H1 (cell line): ENCODE measurements at regions not wholly inside any gene's neighbourhood (a gene's known extent, or its start where the extent isn't known, plus 50 kb on each side); places are given as distances from the start of the nearest gene placed in this dataset.

Experiments
- CTCF ChIA-PET: fragments of 300-600 bp; sonication (Branson Sonifier 250); formaldehyde crosslinking; loops from one replicate; lab custom pipeline; 2021; ENCODE audit not compliant: partially characterized antibody; lab: Charles Lee
- POLR2A ChIA-PET: fragments of 300-600 bp; sonication (Branson Sonifier 250); formaldehyde crosslinking; loops from one replicate; lab custom pipeline; 2021; ENCODE audit warnings: inconsistent platforms; ENCODE audit not compliant: partially characterized antibody; lab: Charles Lee
- DNase-seq, 2 experiments: peaks; one replicate each; pipeline versions ENCODE4 v3.0.0 to v3.0.0-alpha.2; 2010 to 2022; ENCODE audit warnings: low spot score in 2 of 2, low read depth in 1 of 2, mixed read lengths in 1 of 2
- FAIRE-seq: peaks from 2 replicates; lab custom pipeline; 2011; peaks lifted over from hg19 to GRCh38; lab: Jason Lieb, UNC
- H2AFZ ChIP-seq: 2 replicates; pipeline ENCODE4 v1.8.1; 2012; ENCODE audit warnings: low read length, inconsistent platforms
- H2AK5ac ChIP-seq: 2 replicates; pipeline ENCODE4 v1.6.1; 2013; ENCODE audit warnings: low read depth, low read length
- H2BK120ac ChIP-seq: replicated peaks from 2 replicates; pipeline ENCODE3; 2013; ENCODE audit warnings: low read depth, low read length, inconsistent platforms
- H2BK12ac ChIP-seq: 2 replicates; pipeline ENCODE4 v1.6.1; 2013; ENCODE audit warnings: low read depth, low read length
- H2BK15ac ChIP-seq: 2 replicates; pipeline ENCODE4 v1.6.1; 2013; ENCODE audit warnings: low read length
- H2BK20ac ChIP-seq: 2 replicates; pipeline ENCODE4 v1.6.1; 2013; ENCODE audit warnings: low read length
- H2BK5ac ChIP-seq: 2 replicates; pipeline ENCODE4 v1.6.1; 2013; ENCODE audit warnings: low read depth, low read length
- H3K14ac ChIP-seq: 2 replicates; pipeline ENCODE4 v1.6.1; 2013; ENCODE audit warnings: inconsistent platforms; ENCODE audit not compliant: insufficient read length
- H3K18ac ChIP-seq: 2 replicates; pipeline ENCODE4 v1.6.1; 2013; ENCODE audit warnings: low read length; ENCODE audit errors: extremely low read depth
- H3K23ac ChIP-seq: 2 replicates; pipeline ENCODE4 v1.6.1; 2013; ENCODE audit warnings: inconsistent platforms; ENCODE audit not compliant: insufficient read length
- H3K23me2 ChIP-seq: 2 replicates; pipeline ENCODE4 v1.6.1; 2013; ENCODE audit warnings: low read depth, low read length
- H3K27ac ChIP-seq: 2 replicates; pipeline ENCODE4 v1.6.1; 2011; ENCODE audit warnings: low read depth, low read length, inconsistent platforms
- H3K27me3 ChIP-seq, 4 experiments: replicated peaks in 1 of 4; 1 replicate in 1 of 4; 2 replicates in 3 of 4; pipeline versions ENCODE4 v1.6.1 to v1.8.1; 2011 to 2013; ENCODE audit warnings: low read length in 3 of 4, mild to moderate bottlenecking in 3 of 4, inconsistent platforms in 2 of 4, mixed read lengths in 2 of 4, moderate library complexity in 1 of 4; ENCODE audit not compliant: control insufficient read depth in 3 of 4, insufficient read depth in 3 of 4; ENCODE audit errors: extremely low read depth in 1 of 4
- H3K36me3 ChIP-seq, 4 experiments: 2 replicates each; pipeline versions ENCODE4 v1.6.1 to v1.8.1; 2011 to 2013; ENCODE audit warnings: mild to moderate bottlenecking in 4 of 4, low read length in 3 of 4, moderate library complexity in 2 of 4, control low read depth in 1 of 4, inconsistent platforms in 1 of 4; ENCODE audit not compliant: insufficient read depth in 4 of 4, control insufficient read depth in 2 of 4
- H3K4ac ChIP-seq: replicated peaks from 2 replicates; pipeline ENCODE3; 2013; ENCODE audit warnings: low read length, low read depth, mixed read lengths, inconsistent platforms; ENCODE audit not compliant: insufficient read length
- H3K4me1 ChIP-seq, 4 experiments: replicated peaks in 1 of 4; 1 replicate in 1 of 4; 2 replicates in 3 of 4; pipeline versions ENCODE4 v1.6.1 to v1.8.1; 2011 to 2013; ENCODE audit warnings: low read length in 3 of 4, inconsistent platforms in 2 of 4, mixed read lengths in 1 of 4; ENCODE audit not compliant: insufficient read depth in 4 of 4, control insufficient read depth in 3 of 4
- H3K4me2 ChIP-seq, 2 experiments: 2 replicates each; pipeline versions ENCODE4 v1.6.1 to v1.8.1; 2011 to 2013; ENCODE audit warnings: low read depth in 2 of 2, low read length in 2 of 2, control low read depth in 1 of 2, inconsistent platforms in 1 of 2, mild to moderate bottlenecking in 1 of 2; ENCODE audit not compliant: insufficient read depth in 1 of 2
- H3K4me3 ChIP-seq, 4 experiments: fragments of 200-600, 300-600 bp in 1 of 4; sonication (generic), shearing (Covaris generic), sonication (Bioruptor Twin) in 1 of 4; 2 replicates each; pipeline versions ENCODE4 v1.5.1 to v1.8.1; 2011 to 2016; ENCODE audit warnings: low read length in 4 of 4, low read depth in 3 of 4, control low read depth in 2 of 4, inconsistent platforms in 2 of 4, mild to moderate bottlenecking in 2 of 4, mixed read lengths in 1 of 4, moderate library complexity in 1 of 4; ENCODE audit not compliant: insufficient read depth in 2 of 4; ENCODE audit errors: extremely low read depth in 1 of 4
- H3K56ac ChIP-seq: replicated peaks from 2 replicates; pipeline ENCODE3; 2013; ENCODE audit warnings: low read depth, mild to moderate bottlenecking, mixed read lengths, low read length, inconsistent platforms; ENCODE audit not compliant: insufficient read length
- H3K79me1 ChIP-seq: 2 replicates; pipeline ENCODE4 v1.6.1; 2013; ENCODE audit warnings: low read depth, low read length, control low read depth
- H3K79me2 ChIP-seq, 2 experiments: 2 replicates each; pipeline versions ENCODE4 v1.6.1 to v1.8.1; 2012 to 2013; ENCODE audit warnings: low read length in 2 of 2, mild to moderate bottlenecking in 2 of 2, inconsistent platforms in 1 of 2; ENCODE audit not compliant: insufficient read depth in 2 of 2, control insufficient read depth in 1 of 2
- H3K9ac ChIP-seq, 4 experiments: replicated peaks in 1 of 4; 1 replicate in 1 of 4; 2 replicates in 3 of 4; pipeline versions ENCODE4 v1.6.1 to v1.8.1; 2011 to 2013; ENCODE audit warnings: low read depth in 3 of 4, low read length in 3 of 4, control low read depth in 2 of 4, mild to moderate bottlenecking in 2 of 4, moderate library complexity in 2 of 4, inconsistent platforms in 1 of 4; ENCODE audit errors: extremely low read depth in 1 of 4
- H3K9me3 ChIP-seq, 2 experiments: 2 replicates each; pipeline versions ENCODE4 v1.6.1 to v1.8.1; 2012 to 2013; ENCODE audit warnings: mild to moderate bottlenecking in 2 of 2, moderate library complexity in 2 of 2, control low read depth in 1 of 2, inconsistent platforms in 1 of 2, low read depth in 1 of 2, low read length in 1 of 2, mixed read lengths in 1 of 2; ENCODE audit not compliant: insufficient read depth in 2 of 2
- H4K20me1 ChIP-seq, 2 experiments: replicated peaks in 1 of 2; 2 replicates each; pipeline versions ENCODE3 to v1.8.1; 2011 to 2013; ENCODE audit warnings: inconsistent platforms in 2 of 2, low read length in 2 of 2, mild to moderate bottlenecking in 1 of 2; ENCODE audit not compliant: insufficient read depth in 2 of 2, control insufficient read depth in 1 of 2
- H4K5ac ChIP-seq: 2 replicates; pipeline ENCODE4 v1.6.1; 2013; ENCODE audit warnings: low read length, low read depth, mixed read lengths, inconsistent platforms; ENCODE audit not compliant: insufficient read length
- H4K8ac ChIP-seq: 2 replicates; pipeline ENCODE4 v1.8.0; 2013; ENCODE audit warnings: mild to moderate bottlenecking, moderate library complexity, low read length, inconsistent platforms; ENCODE audit not compliant: insufficient read depth; ENCODE audit errors: extremely low read depth
- H4K91ac ChIP-seq: replicated peaks from 2 replicates; pipeline ENCODE3; 2013; ENCODE audit warnings: low read length, mixed read lengths, inconsistent platforms; ENCODE audit not compliant: insufficient read length
- JUND ChIP-seq: IDR thresholded peaks from 2 replicates; pipeline ENCODE4 v1.6.1; 2011; ENCODE audit warnings: mild to moderate bottlenecking, improper control_type of control experiment, low read length
- WGBS, 2 experiments: shearing (Covaris generic) in 1 of 2; methylation state at CpG; one replicate each; pipeline versions ENCODE4 v1.1.6 to v1.1.7; 2013 to 2015; ENCODE audit warnings: low lambda C conversion rate in 2 of 2, mixed read lengths in 2 of 2, inconsistent platforms in 1 of 2, low coverage in 1 of 2, missing lambda C conversion rate in 1 of 2; ENCODE audit not compliant: insufficient replicate concordance in 2 of 2, insufficient coverage in 1 of 2, insufficient read length in 1 of 2; ENCODE audit errors: extremely low coverage in 1 of 2, missing lambda C conversion rate in 1 of 2; 5-methylcytosine and 5-hydroxymethylcytosine counted together

- Histone ChIP-seq H3K4ac (no peak overlapping the region), H4K5ac (no peak overlapping the region), H3K9me3 (no peaks in the 10 kb centered on the region), H3K27ac (no peak overlapping the region), H4K20me1 (no peaks in the 10 kb centered on the region), H3K56ac (no peak overlapping the region), H2AFZ (peak overlapping the region; percentile 42), H3K4me3 (no peak overlapping the region), H3K79me1 (no peaks in the 10 kb centered on the region), H2AK5ac (no peak overlapping the region), H3K23ac (no peak overlapping the region), H2BK20ac (no peak overlapping the region), H2BK12ac (no peak overlapping the region; the same call in 1 of the 2 replicates), H2BK120ac (no peak overlapping the region), H3K9ac (peak overlapping the region in 1 of 4 experiments; percentile 22; a peak in 1 of 7 replicates), H2BK5ac (0 out of 2 replicates have a peak overlapping the region, but pooled peaks have one; percentile 2), H4K91ac (no peak overlapping the region), H3K4me1 (peaks cover 0 to 3% (median 0%) of the 10 kb centered on the region in 4 experiments; a peak in 2 of 7 replicates), H3K14ac (no peak overlapping the region), H3K79me2 (no peaks in the 10 kb centered on the region), H4K8ac (no peak overlapping the region), H2BK15ac (no peak overlapping the region), H3K36me3 (no peaks in the 10 kb centered on the region), H3K23me2 (no peaks in the 10 kb centered on the region), H3K4me2 (no peak overlapping the region), H3K27me3 (no peaks in the 10 kb centered on the region), H3K18ac (no peak overlapping the region)
- ChIA-PET POLR2A (no interaction called here), CTCF (no interaction called here)
- FAIRE-seq (no peak), DNase-seq (no peak)
- 78% methylated on average over 7 of the region's 7 CpGs; no CpG with 5 or more reads in 1 of the 2 experiments for WGBS, 2 experiments
- TF ChIP-seq JUND: no peak
These were observed 914.2 kb upstream of the LCORL start for GRCh38 chr4:18935659-18936345.
